ENCODE measurements at regions not wholly inside any gene's neighbourhood (a gene's known extent, or its start where the extent isn't known, plus 50 kb on each side); places are given as distances from the start of the nearest gene placed in this dataset.

DNA sequence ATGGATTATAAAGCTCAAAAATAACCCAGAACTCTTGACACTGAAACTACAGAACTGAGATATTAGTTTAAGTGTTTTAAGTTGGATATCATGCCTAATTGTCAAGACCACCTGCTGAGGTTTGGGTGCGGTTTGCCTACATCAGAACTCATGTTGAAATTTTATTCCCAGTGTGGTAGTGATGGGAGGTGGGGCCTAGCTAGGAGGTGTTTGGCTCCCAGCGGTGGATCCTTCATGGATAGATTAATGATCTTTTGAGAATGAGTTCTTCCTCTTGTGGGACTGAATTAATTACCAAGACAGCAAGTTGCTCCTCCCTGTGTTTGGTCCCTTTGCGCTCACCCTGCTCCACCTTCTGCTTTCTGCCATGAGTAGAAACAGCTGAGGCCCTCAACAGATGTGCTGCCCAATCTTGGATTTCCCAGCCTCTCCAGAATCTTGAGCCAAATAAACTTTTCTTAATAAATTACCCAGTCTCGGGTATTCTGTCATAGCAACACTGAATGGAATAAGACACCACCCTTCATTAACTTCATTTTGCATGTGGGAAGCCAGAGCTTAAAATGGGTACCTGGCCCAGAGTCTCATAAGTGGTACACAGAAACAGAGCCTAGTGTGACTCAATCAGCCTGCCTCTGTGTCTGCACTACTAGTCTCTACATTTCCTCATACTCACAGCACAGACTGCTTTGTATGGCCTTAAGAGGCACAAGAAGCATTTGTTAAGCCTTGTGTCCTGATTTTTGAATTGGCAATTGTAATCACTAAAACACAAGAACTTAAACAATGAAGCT is 158.4 kb downstream of the IBTK start:
- Histone ChIP-seq H3K27me3 (replicated peaks; ENCODE audit: control insufficient read depth, insufficient read depth, low read length) (no peaks in the 10 kb centered on the region), H3K4me3 (ENCODE audit: low read length) (no peak overlapping the region), H3K9me3 (ENCODE audit: control insufficient read depth, low read length) (no peaks in the 10 kb centered on the region), H3K36me3 (ENCODE audit: control insufficient read depth, insufficient read depth, low read length, severe bottlenecking) (no peaks in the 10 kb centered on the region), H3K4me1 (ENCODE audit: control insufficient read depth, insufficient read depth, low read length) (no peaks in the 10 kb centered on the region), H3K9ac (ENCODE audit: low read length) (no peak overlapping the region)
- peak; percentile 10 for DNase-seq (ENCODE audit: low read depth)

DNA sequence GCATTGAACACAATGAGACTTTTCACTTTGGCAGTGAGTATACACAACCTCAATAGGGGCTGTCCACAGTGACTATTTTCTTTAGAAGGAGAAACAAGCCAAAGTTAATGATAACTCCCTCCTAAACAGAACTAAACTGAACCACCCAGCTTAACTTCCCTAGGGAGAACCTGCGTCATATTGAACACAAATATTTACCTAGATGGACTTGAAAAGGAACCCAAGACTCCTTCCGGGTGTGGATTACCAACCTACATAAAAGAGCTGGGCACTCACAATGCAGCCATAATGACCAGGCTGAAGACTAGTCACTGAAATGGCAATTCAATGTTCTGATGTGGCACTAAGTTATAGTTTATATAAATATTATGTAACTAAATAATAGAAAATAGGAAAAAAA is 160.6 kb downstream of the IBTK start:
- no peaks in the 10 kb centered on the region for H3K4me1 ChIP-seq (ENCODE audit: control insufficient read depth, insufficient read depth, low read length)
- H3K9me3 ChIP-seq (ENCODE audit: control insufficient read depth, low read length), result no peaks in the 10 kb centered on the region
- no peak for DNase-seq (ENCODE audit: low read depth)
- no peak overlapping the region for H3K9ac ChIP-seq (ENCODE audit: low read length)
- no peaks in the 10 kb centered on the region for H3K27me3 ChIP-seq (replicated peaks; ENCODE audit: control insufficient read depth, insufficient read depth, low read length)
- H3K36me3 ChIP-seq (ENCODE audit: control insufficient read depth, insufficient read depth, low read length, severe bottlenecking), result no peaks in the 10 kb centered on the region
- no peak overlapping the region for H3K4me3 ChIP-seq (ENCODE audit: low read length)

DNA sequence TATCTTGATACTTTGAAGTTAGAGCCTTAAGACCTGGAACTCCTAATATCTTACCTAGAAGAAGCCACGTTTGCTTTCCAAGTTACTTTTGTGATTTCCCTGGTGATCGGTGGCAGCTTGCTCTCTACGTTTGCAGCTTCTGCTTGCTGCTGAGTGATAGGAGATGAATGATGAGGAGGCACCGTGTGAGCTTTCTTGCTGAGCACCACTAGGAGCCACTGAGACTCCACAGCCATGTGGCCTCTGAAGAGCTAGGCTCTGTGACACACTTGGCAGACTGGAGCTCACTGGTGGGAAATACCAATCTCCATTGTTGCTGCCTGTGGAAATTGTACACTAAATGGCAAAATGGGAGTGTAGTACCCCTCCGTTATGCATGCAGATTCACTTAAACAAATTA is 161.8 kb downstream of the IBTK start:
- Histone ChIP-seq H3K9ac (ENCODE audit: low read length) (no peak overlapping the region), H3K36me3 (ENCODE audit: control insufficient read depth, insufficient read depth, low read length, severe bottlenecking) (no peaks in the 10 kb centered on the region), H3K9me3 (ENCODE audit: control insufficient read depth, low read length) (no peaks in the 10 kb centered on the region), H3K4me1 (ENCODE audit: control insufficient read depth, insufficient read depth, low read length) (peaks cover 1% of the 10 kb centered on the region), H3K27me3 (replicated peaks; ENCODE audit: control insufficient read depth, insufficient read depth, low read length) (no peaks in the 10 kb centered on the region), H3K4me3 (ENCODE audit: low read length) (no peak overlapping the region)
- no peak for DNase-seq (ENCODE audit: low read depth)

DNA sequence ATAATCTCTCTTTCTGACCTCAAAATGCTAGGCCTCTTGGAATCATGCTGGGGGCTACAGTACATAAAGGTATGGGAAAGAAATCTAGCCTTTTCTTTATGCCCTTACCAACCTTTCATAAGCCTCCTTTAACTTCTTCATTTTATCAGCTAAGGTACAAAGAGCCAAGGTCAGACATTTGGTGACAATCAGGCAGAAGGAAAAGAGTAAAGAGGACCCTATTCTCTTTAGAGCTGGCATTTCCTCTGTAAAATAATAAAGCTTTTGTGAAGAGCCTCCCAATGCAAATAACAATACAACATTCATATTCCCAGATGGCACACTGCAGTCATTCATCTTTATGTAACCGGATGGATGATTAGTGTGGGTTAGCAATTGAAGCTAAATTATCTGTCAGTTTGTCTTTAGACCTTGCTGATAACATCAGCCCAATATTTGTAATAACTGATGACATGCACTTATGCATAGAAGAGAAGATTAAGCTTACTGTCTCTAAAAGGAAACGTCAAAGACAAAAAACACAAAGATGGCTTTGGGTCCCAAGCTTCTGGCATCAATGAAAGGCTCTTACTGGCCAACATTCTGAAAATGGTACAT is 163.1 kb downstream of the IBTK start:
- H3K9me3 ChIP-seq (ENCODE audit: control insufficient read depth, low read length), result no peaks in the 10 kb centered on the region
- H3K27me3 ChIP-seq (replicated peaks; ENCODE audit: control insufficient read depth, insufficient read depth, low read length), result no peaks in the 10 kb centered on the region
- H3K36me3 ChIP-seq (ENCODE audit: control insufficient read depth, insufficient read depth, low read length, severe bottlenecking), result no peaks in the 10 kb centered on the region
- no peak for DNase-seq (ENCODE audit: low read depth)
- H3K4me1 ChIP-seq (ENCODE audit: control insufficient read depth, insufficient read depth, low read length), result peaks cover 6% of the 10 kb centered on the region
- no peak overlapping the region for H3K4me3 ChIP-seq (ENCODE audit: low read length)
- no peak overlapping the region for H3K9ac ChIP-seq (ENCODE audit: low read length)

DNA sequence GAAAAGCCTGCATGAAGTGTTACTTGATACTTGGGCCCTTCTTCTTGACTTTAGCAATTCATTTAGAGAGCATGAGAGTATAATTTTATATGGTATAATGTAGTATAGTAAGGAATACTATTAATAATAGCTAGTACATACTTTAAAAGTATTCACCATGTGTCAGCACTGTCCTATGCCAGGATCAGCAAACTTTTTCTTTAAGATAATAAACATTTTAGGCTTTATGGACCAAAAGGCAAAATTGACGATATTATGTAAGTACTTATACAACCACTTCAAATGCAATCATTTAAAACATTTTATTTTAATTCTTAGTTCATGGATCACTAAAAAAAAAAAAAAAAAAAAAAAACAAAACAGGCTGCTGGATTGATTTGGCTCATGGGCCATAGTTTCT is 163.9 kb downstream of the IBTK start:
- H3K4me1 ChIP-seq (ENCODE audit: control insufficient read depth, insufficient read depth, low read length), result peaks cover 6% of the 10 kb centered on the region
- H3K9me3 ChIP-seq (ENCODE audit: control insufficient read depth, low read length), result no peaks in the 10 kb centered on the region
- no peaks in the 10 kb centered on the region for H3K27me3 ChIP-seq (replicated peaks; ENCODE audit: control insufficient read depth, insufficient read depth, low read length)
- H3K9ac ChIP-seq (ENCODE audit: low read length), result no peak overlapping the region
- no peaks in the 10 kb centered on the region for H3K36me3 ChIP-seq (ENCODE audit: control insufficient read depth, insufficient read depth, low read length, severe bottlenecking)
- no peak overlapping the region for H3K4me3 ChIP-seq (ENCODE audit: low read length)
- DNase-seq (ENCODE audit: low read depth), result peak; percentile 13

DNA sequence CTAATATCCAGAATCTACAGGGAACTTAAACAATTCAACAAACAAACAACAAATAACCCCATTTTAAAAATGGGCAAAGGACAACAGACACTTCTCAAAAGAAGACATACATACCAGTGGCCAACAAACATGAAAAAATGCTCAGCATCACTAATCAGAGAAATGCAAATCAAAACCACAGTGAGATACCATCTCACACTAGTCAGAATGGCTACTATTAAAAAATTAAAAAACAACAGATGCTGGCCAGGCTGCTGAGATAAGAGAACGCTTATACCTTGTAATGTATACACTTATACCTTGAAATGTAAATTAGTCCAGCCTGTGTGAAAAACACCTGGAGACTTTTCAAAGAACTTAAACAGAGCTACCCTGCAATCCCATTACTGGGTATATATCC is 166.8 kb downstream of the IBTK start:
- Histone ChIP-seq H3K36me3 (ENCODE audit: control insufficient read depth, insufficient read depth, low read length, severe bottlenecking) (no peaks in the 10 kb centered on the region), H3K27me3 (replicated peaks; ENCODE audit: control insufficient read depth, insufficient read depth, low read length) (no peaks in the 10 kb centered on the region), H3K4me1 (ENCODE audit: control insufficient read depth, insufficient read depth, low read length) (peaks cover 25% of the 10 kb centered on the region), H3K9ac (ENCODE audit: low read length) (no peak overlapping the region), H3K9me3 (ENCODE audit: control insufficient read depth, low read length) (no peaks in the 10 kb centered on the region), H3K4me3 (ENCODE audit: low read length) (no peak overlapping the region)
- peak; percentile 22 for DNase-seq (ENCODE audit: low read depth)

DNA sequence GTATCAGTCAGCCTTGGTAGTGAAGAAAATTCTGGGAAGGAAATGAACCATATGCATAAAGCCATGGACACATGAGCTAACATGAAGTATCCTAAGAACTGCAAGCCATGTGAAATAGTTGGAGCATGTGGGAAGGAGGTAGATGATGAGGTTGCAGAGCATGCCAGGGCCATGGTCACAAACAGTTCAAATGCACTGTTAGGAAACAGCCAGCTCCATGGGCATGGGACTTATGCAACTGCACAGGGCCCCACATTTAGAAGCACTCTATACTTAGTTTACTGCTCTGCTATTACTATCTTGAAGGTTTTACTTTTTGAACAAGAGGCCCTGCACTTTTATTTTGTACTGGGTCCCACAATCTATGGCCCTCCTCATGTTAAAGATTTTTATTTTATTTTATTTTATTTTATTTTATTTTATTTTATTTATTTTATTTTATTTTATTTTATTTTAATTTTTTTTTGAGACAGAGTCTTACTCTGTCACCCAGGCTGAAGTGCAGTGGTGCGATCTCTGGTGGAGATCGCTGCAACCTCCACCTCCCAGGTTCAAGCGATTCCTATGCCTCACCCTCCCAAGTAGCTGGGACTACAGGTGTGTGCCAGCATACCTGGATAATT is 169.1 kb downstream of the IBTK start:
- H3K27me3 ChIP-seq (replicated peaks; ENCODE audit: control insufficient read depth, insufficient read depth, low read length), result no peaks in the 10 kb centered on the region
- H3K4me1 ChIP-seq (ENCODE audit: control insufficient read depth, insufficient read depth, low read length), result peaks cover 30% of the 10 kb centered on the region
- peak; percentile 24 for DNase-seq (ENCODE audit: low read depth)
- no peak overlapping the region for H3K4me3 ChIP-seq (ENCODE audit: low read length)
- no peak overlapping the region for H3K9ac ChIP-seq (ENCODE audit: low read length)
- no peaks in the 10 kb centered on the region for H3K36me3 ChIP-seq (ENCODE audit: control insufficient read depth, insufficient read depth, low read length, severe bottlenecking)
- H3K9me3 ChIP-seq (ENCODE audit: control insufficient read depth, low read length), result no peaks in the 10 kb centered on the region

DNA sequence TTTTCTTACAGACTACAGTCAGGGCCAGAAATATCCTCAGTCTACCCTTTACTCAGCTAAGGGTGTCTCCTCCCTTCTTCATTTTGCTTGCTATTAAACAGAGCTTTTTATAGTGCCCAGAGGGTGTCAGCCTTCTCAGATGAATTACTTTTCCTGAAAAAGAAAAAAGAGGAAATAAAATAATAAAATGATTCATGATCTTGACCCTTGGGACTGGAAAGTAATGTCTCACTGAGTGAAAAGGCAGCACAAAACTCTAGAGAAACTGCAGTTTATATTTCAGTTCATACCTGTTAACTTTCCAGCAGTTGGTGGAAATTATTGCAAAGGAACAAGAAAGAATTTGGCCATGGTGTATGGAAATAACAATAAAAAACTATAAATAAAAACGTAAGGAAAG is 170.6 kb downstream of the IBTK start:
- DNase-seq (ENCODE audit: low read depth), result peak; percentile 32
- Histone ChIP-seq H3K9me3 (ENCODE audit: control insufficient read depth, low read length) (no peaks in the 10 kb centered on the region), H3K4me3 (ENCODE audit: low read length) (peak overlapping the region; percentile 17), H3K9ac (ENCODE audit: low read length) (peak overlapping the region; percentile 54), H3K36me3 (ENCODE audit: control insufficient read depth, insufficient read depth, low read length, severe bottlenecking) (no peaks in the 10 kb centered on the region), H3K27me3 (replicated peaks; ENCODE audit: control insufficient read depth, insufficient read depth, low read length) (no peaks in the 10 kb centered on the region), H3K4me1 (ENCODE audit: control insufficient read depth, insufficient read depth, low read length) (peaks cover 39% of the 10 kb centered on the region)

DNA sequence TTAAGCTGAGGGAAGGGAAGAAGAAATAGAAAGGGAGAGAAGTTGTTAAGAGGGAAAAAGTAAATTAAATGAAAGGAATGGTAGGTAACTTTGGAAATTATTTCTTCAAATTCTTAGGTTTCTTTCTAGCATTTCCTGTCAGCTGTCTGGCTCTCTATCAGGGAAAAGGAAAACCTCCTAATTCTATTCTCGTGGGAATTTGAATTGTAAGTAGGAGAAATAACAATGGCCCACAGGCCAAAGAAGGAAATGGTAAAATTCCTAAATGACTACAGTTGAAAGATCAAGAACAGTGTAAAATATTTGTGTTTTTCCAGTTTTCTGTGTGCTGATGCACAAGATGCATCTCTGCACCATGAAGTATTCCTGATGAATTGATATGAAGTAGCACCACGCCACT is 173.0 kb downstream of the IBTK start:
- H3K9me3 ChIP-seq (ENCODE audit: control insufficient read depth, low read length), result no peaks in the 10 kb centered on the region
- no peak for DNase-seq (ENCODE audit: low read depth)
- no peaks in the 10 kb centered on the region for H3K36me3 ChIP-seq (ENCODE audit: control insufficient read depth, insufficient read depth, low read length, severe bottlenecking)
- H3K9ac ChIP-seq (ENCODE audit: low read length), result no peak overlapping the region
- no peaks in the 10 kb centered on the region for H3K27me3 ChIP-seq (replicated peaks; ENCODE audit: control insufficient read depth, insufficient read depth, low read length)
- H3K4me3 ChIP-seq (ENCODE audit: low read length), result no peak overlapping the region
- H3K4me1 ChIP-seq (ENCODE audit: control insufficient read depth, insufficient read depth, low read length), result peaks cover 34% of the 10 kb centered on the region

DNA sequence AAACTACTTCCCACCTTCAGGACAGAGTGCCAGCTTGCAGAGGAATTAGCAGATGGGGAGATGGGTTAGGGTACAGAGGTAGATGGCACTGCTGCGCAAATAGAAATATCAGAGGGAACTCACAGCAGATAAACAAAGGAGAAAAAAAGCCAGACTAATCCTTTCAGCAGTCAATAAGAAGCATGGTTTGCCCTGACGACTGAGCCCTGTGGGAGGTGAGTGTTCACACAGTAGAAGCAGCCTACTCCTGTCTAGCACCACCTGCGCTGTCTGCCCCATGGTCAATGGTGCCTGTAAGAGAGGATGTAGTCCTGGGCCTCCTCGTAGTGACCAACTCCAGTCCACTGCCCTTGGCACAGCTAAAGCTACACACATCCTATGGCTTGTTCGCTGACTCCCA is 174.1 kb downstream of the IBTK start:
- Histone ChIP-seq H3K27me3 (replicated peaks; ENCODE audit: control insufficient read depth, insufficient read depth, low read length) (no peaks in the 10 kb centered on the region), H3K4me3 (ENCODE audit: low read length) (no peak overlapping the region), H3K36me3 (ENCODE audit: control insufficient read depth, insufficient read depth, low read length, severe bottlenecking) (no peaks in the 10 kb centered on the region), H3K9me3 (ENCODE audit: control insufficient read depth, low read length) (no peaks in the 10 kb centered on the region), H3K4me1 (ENCODE audit: control insufficient read depth, insufficient read depth, low read length) (peaks cover 34% of the 10 kb centered on the region), H3K9ac (ENCODE audit: low read length) (no peak overlapping the region)
- DNase-seq (ENCODE audit: low read depth), result no peak

DNA sequence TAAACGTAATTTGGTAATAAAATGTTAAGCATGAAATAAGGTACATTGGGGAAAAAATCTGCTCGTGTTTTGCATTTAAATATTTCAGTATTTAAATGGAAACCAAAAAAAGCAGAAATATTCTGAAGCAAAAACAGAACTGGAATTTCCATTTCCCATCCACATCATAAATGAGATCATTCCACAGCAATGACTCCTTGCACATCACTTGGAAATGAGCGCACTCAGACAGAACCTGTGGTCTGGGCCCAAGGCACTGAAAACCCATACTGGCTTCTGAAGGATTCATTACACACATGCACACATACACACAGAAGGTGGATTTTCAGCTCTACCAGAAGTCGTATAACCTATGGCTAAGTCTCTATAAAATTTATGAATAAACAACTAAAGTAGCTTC is 174.8 kb downstream of the IBTK start:
- peak; percentile 68 for DNase-seq (ENCODE audit: low read depth)
- no peak overlapping the region for H3K9ac ChIP-seq (ENCODE audit: low read length)
- no peaks in the 10 kb centered on the region for H3K27me3 ChIP-seq (replicated peaks; ENCODE audit: control insufficient read depth, insufficient read depth, low read length)
- H3K4me3 ChIP-seq (ENCODE audit: low read length), result no peak overlapping the region
- H3K9me3 ChIP-seq (ENCODE audit: control insufficient read depth, low read length), result no peaks in the 10 kb centered on the region
- H3K36me3 ChIP-seq (ENCODE audit: control insufficient read depth, insufficient read depth, low read length, severe bottlenecking), result no peaks in the 10 kb centered on the region
- H3K4me1 ChIP-seq (ENCODE audit: control insufficient read depth, insufficient read depth, low read length), result peaks cover 29% of the 10 kb centered on the region

All from adipocyte (in vitro differentiated cells).